ENCODE measurements at regions not wholly inside any gene's neighbourhood (a gene's known extent, or its start where the extent isn't known, plus 50 kb on each side); places are given as distances from the start of the nearest gene placed in this dataset.

DNA sequence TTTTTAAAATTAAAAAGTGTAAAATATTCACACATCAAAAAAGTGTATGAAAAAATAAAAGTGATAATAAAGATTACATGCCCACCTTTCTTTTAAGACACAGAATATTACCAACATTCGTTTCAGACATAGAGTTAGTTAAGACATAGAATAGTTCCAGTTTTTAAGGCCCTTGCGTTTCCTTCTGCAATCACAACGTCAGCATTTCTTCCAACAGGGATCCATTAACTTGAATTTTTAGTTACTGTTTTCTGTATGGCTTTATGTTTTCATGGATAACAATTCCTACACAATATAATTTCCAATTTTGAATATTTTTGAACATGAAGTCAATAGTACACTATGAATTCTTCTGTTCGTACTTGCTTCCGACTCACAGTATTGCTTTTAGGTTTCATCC is 170.8 kb upstream of the C11orf87 start:
- no peak for DNase-seq (ENCODE audit: extremely low read depth, low read depth)
- TF ChIP-seq, protein P1, sequence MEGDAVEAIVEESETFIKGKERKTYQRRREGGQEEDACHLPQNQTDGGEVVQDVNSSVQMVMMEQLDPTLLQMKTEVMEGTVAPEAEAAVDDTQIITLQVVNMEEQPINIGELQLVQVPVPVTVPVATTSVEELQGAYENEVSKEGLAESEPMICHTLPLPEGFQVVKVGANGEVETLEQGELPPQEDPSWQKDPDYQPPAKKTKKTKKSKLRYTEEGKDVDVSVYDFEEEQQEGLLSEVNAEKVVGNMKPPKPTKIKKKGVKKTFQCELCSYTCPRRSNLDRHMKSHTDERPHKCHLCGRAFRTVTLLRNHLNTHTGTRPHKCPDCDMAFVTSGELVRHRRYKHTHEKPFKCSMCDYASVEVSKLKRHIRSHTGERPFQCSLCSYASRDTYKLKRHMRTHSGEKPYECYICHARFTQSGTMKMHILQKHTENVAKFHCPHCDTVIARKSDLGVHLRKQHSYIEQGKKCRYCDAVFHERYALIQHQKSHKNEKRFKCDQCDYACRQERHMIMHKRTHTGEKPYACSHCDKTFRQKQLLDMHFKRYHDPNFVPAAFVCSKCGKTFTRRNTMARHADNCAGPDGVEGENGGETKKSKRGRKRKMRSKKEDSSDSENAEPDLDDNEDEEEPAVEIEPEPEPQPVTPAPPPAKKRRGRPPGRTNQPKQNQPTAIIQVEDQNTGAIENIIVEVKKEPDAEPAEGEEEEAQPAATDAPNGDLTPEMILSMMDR (IDR thresholded peaks at IDR 0.05; ENCODE audit: low read depth, low read length, missing control alignments): no peak
- no peak overlapping the region for H3K4me3 ChIP-seq (replicated peaks; ENCODE audit: low read depth, low read length)

DNA sequence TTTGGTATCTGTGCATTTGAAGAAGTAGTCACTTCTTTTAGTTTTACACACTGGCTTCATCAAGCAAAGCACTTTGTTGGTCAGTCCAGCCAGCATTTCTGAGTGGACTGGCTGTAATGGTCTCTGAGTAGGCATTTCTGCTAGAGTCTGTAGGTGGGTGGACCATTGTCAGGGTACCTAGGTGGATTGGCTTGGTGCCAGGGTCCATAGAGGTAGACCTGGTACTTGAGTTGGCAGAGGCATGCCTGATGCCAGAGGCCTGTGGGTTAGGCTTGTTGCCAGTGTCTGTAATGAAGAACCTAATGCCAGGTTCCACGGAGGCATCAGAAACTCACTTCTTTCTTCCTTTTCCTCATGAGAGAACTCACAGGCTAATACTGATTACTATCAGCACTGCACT is 157.9 kb upstream of the C11orf87 start:
- DNase-seq (ENCODE audit: extremely low read depth, low read depth): no peak
- TF ChIP-seq, protein P1 (IDR thresholded peaks at IDR 0.05; ENCODE audit: low read depth, low read length, missing control alignments): no peak
- H3K4me3 ChIP-seq (replicated peaks; ENCODE audit: low read depth, low read length): no peak overlapping the region

DNA sequence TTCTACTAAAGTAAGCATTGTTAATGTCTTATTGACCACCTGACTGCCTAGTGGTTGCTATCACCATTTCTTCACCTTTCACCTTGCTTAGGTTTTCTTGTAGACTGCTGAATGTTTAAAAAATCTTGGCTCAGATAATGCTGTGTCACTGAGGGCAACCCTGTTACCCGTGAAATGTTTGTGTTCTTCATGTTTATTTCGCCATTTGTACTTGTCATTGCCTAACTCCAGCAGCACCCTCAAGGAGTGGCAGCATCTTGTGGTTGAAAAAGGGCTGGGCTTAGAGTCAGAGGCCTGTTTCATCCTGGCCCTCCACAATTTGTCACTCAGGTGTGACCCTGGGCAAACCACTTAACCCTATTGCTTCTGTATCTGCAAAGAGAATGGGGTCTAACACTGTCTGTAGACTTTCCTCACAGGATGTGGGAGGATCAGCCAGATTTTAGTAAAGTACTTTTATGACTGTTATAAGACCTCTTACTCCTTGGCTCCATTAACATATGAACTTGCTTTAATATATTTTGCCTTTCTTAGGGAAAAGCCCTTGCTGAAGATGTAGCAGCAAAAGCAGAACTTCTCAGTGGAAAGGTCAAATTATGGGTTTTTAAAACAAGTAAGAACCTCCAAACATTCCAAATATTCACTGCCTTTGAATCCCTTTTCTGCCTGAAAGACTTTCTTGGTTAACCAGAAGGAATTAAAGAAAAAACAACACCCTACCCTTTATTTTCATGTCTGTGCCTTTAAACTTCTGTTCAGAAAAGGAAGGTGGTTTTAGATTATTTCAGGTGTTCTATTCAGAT is 154.5 kb upstream of the C11orf87 start:
- TF ChIP-seq, protein P1 (IDR thresholded peaks at IDR 0.05; ENCODE audit: low read depth, low read length, missing control alignments): no peak
- no peak for DNase-seq (ENCODE audit: extremely low read depth, low read depth)
- no peak overlapping the region for H3K4me3 ChIP-seq (replicated peaks; ENCODE audit: low read depth, low read length)

DNA sequence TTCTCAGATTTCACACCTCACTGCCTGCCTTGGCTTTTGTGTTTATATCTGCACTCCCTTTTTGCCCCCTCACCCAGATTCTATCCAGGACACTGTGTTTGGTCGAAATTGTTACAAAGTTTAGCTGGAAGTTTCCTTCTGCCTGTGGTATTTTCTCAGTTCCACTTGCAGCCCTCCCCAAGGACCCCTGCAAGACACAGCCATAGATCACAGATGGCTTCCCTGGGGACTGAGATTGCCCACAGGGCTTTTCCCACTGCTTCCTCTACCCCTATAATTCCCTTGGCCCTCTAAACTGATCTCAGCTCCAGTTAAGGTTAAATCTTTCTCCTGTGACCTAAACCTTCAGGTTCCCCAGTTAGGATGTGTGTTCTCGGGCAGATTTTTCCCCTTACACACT is 146.1 kb upstream of the C11orf87 start:
- no peak for DNase-seq (ENCODE audit: extremely low read depth, low read depth)
- TF ChIP-seq, protein P1 (IDR thresholded peaks at IDR 0.05; ENCODE audit: low read depth, low read length, missing control alignments): no peak
- no peak overlapping the region for H3K4me3 ChIP-seq (replicated peaks; ENCODE audit: low read depth, low read length)

DNA sequence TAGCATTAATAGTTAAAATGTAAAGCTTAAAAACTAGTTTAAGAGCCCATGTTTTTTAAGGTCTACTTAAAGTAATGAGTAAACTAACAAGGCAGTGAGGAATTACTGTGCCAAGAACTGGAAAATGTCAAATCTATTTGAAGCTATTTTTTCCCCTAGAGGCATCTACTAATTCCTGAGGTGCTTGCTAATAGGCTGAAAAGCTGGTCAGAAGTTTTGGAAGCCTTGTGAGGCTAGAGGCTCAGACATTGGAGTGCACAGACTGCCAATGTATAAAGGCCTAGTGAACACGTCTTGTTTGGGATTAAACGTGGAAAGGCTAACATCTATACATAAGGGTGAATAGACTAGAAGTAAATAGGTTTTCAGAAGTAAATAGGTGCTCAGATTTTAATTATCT is 136.5 kb upstream of the C11orf87 start:
- no peak overlapping the region for H3K4me3 ChIP-seq (replicated peaks; ENCODE audit: low read depth, low read length)

DNA sequence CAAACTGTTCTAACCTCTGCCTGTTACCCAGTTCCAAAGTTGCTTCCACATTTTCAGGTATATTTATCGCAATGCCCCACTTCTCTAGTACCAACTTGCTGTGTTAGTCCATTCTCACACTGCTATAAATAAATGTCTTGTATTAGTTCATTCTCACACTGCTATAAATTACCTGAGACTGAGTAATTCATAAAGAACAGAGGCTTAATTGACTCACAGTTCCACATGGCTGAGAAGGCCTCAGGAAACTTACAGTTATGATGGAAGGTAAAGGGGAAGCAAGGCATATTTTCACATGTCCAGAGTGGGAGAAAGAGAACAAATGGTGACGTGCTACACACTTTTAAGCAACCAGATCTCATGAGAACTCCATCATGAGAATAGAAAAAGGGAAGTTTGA is 130.4 kb upstream of the C11orf87 start:
- H3K4me3 ChIP-seq (replicated peaks; ENCODE audit: low read depth, low read length): no peak overlapping the region
- DNase-seq (ENCODE audit: extremely low read depth, low read depth): no peak
- TF ChIP-seq, protein P1 (IDR thresholded peaks at IDR 0.05; ENCODE audit: low read depth, low read length, missing control alignments): no peak

More for the DNA sequence above, 136.5 kb upstream of the C11orf87 start:
- TF ChIP-seq, protein P1 (IDR thresholded peaks at IDR 0.05; ENCODE audit: low read depth, low read length, missing control alignments): no peak
- DNase-seq (ENCODE audit: extremely low read depth, low read depth): no peak
